ENCODE measurements at regions not wholly inside any gene's neighbourhood (a gene's known extent, or its start where the extent isn't known, plus 50 kb on each side); places are given as distances from the start of the nearest gene placed in this dataset.

DNA sequence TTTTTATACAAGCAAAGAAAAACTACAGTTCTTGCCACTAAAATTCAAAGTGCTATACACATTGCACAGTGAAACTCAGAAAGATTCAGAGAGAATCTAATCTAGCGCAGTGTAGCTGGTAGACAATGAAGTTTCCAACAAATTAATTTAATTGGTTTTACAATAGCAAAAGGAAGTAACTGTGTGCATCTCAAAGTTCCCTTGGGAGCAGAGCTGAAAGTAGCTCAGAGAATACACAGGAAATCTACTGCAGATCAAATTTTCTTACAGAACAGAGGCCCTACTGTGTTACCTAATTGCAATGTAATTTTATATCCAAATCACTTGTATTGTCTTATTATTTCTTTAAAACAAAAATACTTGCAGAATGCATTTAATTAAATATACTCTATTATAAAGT lies 1396.2 kb upstream of the TENM4 start:
- Histone ChIP-seq H3K36me3 (ENCODE audit: insufficient read depth, low read length) (no peaks in the 10 kb centered on the region), H3K4me1 (ENCODE audit: insufficient read depth, low read length) (no peaks in the 10 kb centered on the region), H3K9me3 (ENCODE audit: control insufficient read depth, insufficient read depth, low read length) (no peaks in the 10 kb centered on the region), H3K9ac (ENCODE audit: low read depth, low read length) (no peak overlapping the region)

DNA sequence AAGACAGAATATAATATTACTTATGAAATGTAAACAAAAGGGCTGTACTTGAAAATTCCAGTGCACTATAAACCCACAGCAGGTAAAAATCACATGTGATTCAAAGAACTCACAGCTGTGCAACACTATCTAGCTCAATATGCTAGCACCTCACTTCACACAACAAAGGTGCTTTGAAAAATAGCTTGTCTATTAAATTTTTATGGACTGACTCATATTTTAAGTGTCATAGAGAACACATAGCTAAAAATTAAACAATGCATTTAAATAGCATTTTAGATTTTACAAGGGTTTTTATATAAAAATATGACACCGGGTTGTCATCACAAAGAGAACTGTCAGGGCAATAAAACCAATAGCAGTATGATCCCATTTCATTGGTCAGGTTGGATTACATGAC lies 1390.5 kb upstream of the TENM4 start:
- H3K4me1 ChIP-seq (ENCODE audit: insufficient read depth, low read length), result no peaks in the 10 kb centered on the region
- H3K9ac ChIP-seq (ENCODE audit: low read depth, low read length), result no peak overlapping the region
- H3K36me3 ChIP-seq (ENCODE audit: insufficient read depth, low read length), result no peaks in the 10 kb centered on the region
- H3K9me3 ChIP-seq (ENCODE audit: control insufficient read depth, insufficient read depth, low read length), result no peaks in the 10 kb centered on the region

DNA sequence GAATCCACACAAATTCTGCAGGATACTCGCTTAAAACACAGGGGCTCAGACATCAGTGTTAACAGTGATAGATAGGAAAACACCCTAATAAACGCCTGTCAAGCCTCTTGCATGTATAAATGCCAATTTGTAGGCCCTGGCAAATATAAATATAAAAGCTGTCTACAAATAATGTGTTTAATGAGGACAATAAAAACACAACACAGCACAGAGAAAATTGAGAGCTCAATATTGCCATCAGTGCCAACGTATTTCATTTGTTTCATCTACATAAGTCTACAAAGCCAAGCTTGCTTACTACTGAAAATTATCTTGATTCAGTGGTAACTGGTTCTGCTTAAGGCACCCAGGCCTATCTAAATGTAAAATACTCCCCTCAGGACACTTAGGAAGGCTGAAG lies 1387.0 kb upstream of the TENM4 start:
- no peak overlapping the region for H3K9ac ChIP-seq (ENCODE audit: low read depth, low read length)
- H3K4me1 ChIP-seq (ENCODE audit: insufficient read depth, low read length), result no peaks in the 10 kb centered on the region
- H3K9me3 ChIP-seq (ENCODE audit: control insufficient read depth, insufficient read depth, low read length), result no peaks in the 10 kb centered on the region
- H3K36me3 ChIP-seq (ENCODE audit: insufficient read depth, low read length), result no peaks in the 10 kb centered on the region

DNA sequence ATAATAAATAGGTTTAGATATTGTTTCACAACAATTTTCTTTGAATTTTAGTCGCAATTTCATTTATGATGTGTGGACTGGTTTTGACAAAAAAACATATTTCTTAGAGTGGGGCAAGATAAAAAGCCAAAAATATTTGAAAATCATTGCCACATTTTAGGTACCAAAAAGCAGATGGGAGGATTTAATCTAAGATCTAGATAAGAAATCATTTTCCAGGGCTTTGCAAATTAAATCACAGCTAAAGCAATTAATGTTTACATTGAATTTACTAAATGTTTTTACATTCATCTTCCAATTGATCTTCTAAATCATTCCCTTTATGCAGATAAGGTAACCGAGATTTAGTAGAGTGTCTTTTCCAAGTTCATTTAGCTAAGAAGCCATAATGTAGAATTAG lies 1386.0 kb upstream of the TENM4 start:
- no peaks in the 10 kb centered on the region for H3K4me1 ChIP-seq (ENCODE audit: insufficient read depth, low read length)
- no peaks in the 10 kb centered on the region for H3K9me3 ChIP-seq (ENCODE audit: control insufficient read depth, insufficient read depth, low read length)
- no peaks in the 10 kb centered on the region for H3K36me3 ChIP-seq (ENCODE audit: insufficient read depth, low read length)
- no peak overlapping the region for H3K9ac ChIP-seq (ENCODE audit: low read depth, low read length)

DNA sequence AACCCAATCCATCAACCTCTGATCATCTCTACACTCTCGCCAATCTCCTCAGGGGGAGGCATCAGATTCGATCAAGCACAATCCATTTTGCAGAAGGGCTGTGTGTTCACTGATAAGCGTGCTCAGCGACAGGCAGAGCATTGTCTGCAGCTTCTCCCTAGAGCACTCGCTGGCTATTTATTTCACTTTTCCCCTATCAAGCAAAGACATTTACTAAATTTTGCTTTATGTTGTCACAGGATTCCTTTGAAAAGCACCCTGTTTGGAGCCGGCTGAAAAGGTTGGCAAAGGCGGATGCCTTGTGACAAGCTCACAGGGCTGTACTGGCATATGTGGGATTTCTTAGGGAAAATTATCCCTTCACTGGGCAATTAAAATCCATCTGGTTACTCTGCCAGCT lies 1381.5 kb upstream of the TENM4 start:
- no peaks in the 10 kb centered on the region for H3K9me3 ChIP-seq (ENCODE audit: control insufficient read depth, insufficient read depth, low read length)
- H3K4me1 ChIP-seq (ENCODE audit: insufficient read depth, low read length), result no peaks in the 10 kb centered on the region
- H3K36me3 ChIP-seq (ENCODE audit: insufficient read depth, low read length), result no peaks in the 10 kb centered on the region
- no peak overlapping the region for H3K9ac ChIP-seq (ENCODE audit: low read depth, low read length)

DNA sequence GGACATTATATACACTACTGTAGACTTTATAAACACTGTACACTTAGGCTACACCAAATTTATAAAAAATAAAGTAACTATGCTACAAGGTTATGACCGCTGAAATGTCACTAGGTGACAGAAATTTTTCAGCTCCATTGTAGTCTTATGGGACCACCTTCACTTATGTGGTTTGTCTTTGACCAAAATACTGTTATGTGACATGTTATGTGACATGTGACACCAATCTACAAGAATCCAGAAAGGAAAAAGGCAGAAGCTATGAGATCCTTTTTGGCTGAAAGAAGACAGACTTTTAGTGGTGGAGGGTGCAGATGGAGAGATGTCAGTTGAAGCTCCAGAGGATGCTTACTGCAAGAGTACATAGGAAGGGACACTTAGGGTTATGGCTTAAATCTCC lies 1378.4 kb upstream of the TENM4 start:
- Histone ChIP-seq H3K4me1 (ENCODE audit: insufficient read depth, low read length) (no peaks in the 10 kb centered on the region; the same call in 1 of the 2 replicates), H3K36me3 (ENCODE audit: insufficient read depth, low read length) (no peaks in the 10 kb centered on the region), H3K9me3 (ENCODE audit: control insufficient read depth, insufficient read depth, low read length) (no peaks in the 10 kb centered on the region), H3K9ac (ENCODE audit: low read depth, low read length) (no peak overlapping the region)

DNA sequence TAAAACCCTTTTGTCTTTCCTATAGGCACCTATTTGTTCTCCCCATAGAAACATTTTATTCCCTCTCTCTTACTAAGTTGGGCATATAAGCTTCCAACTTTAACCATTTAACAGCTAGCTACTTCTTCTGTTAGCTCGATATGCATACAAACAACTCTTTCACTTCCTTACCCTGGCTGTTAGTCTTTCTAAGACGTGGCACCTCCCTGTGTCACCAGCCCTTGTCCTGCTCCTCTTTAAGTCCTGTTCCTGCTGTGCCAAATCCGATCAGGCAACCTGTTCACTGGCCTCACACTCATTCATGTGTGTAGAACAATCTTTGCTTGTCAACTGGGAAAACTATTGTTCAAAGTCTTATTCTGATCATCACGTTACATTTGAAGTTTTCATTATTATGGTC lies 1376.1 kb upstream of the TENM4 start:
- Histone ChIP-seq H3K4me1 (ENCODE audit: insufficient read depth, low read length) (no peaks in the 10 kb centered on the region; the same call in 1 of the 2 replicates), H3K9me3 (ENCODE audit: control insufficient read depth, insufficient read depth, low read length) (no peaks in the 10 kb centered on the region), H3K36me3 (ENCODE audit: insufficient read depth, low read length) (no peaks in the 10 kb centered on the region), H3K9ac (ENCODE audit: low read depth, low read length) (no peak overlapping the region)

DNA sequence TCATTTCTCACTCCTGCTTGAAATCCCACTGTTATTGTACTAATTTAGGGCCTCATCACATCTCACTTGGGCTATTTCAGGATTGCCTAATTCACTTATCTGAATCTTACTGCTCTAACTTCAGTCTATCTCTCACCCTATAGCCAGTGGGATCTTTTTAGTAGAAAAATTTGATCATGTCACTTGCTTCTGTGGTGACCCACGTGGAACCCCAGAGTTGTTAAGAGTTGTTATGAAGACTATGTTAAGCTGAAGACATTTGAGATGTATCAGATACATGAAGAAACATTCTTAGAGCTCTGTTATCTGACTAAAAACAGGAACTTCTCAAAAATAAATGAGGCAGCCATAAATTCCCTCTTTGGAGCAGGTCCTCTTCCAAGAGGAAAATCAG lies 1375.6 kb upstream of the TENM4 start:
- no peaks in the 10 kb centered on the region; the same call in 1 of the 2 replicates for H3K4me1 ChIP-seq (ENCODE audit: insufficient read depth, low read length)
- H3K36me3 ChIP-seq (ENCODE audit: insufficient read depth, low read length), result no peaks in the 10 kb centered on the region
- H3K9ac ChIP-seq (ENCODE audit: low read depth, low read length), result no peak overlapping the region
- no peaks in the 10 kb centered on the region for H3K9me3 ChIP-seq (ENCODE audit: control insufficient read depth, insufficient read depth, low read length)

DNA sequence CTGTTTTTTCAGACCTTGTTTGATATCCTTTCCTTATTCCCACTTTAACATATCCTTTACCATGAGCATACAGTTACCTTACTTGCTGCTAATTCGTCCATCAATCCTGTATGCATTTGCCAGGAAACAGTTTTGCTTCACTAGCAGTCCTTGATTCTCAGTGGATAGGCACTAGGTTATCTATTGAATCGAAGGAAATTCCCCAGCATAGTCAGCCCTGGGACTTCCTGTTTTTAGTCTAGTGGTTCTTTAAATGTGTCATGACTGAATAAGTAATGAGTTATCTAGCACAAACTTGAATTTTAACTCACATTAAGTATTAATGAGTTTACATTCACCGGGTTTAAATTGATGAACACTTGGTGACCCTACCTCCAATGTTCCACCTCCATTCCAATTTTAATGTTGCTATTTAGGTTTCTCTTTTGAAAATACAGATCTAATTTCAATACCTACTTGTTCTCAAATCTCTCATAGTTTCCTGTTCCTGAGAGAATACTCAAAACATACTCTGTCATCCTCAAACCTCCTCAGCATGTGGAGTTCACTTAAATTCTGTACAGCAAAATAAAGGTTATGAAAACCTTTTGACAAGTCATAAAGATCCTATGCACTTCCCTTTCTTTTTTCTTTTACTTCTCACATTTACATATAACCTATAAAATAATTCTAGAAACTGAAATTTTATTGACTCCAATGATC lies 1375.1 kb upstream of the TENM4 start:
- no peaks in the 10 kb centered on the region for H3K9me3 ChIP-seq (ENCODE audit: control insufficient read depth, insufficient read depth, low read length)
- H3K4me1 ChIP-seq (ENCODE audit: insufficient read depth, low read length), result no peaks in the 10 kb centered on the region; the same call in 1 of the 2 replicates
- no peak overlapping the region for H3K9ac ChIP-seq (ENCODE audit: low read depth, low read length)
- no peaks in the 10 kb centered on the region for H3K36me3 ChIP-seq (ENCODE audit: insufficient read depth, low read length)

DNA sequence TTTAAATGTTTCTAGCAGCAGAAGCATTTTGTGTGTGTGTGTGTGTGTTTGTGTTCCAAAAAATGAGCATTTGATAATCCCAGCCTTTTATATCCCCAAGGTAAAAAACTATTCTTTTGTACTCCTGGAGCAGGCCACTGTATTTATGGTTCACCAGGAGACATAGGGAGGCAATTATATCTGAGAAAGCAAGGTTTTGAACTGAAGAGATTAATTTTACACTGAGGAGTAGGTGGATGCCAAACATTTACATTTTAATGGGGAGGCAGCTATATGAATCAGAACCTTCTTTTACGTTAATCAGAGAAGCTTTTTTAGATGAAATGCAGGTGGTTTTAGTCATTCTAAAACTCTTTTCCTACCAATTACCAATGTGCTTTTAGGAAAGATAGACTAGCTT lies 1374.0 kb upstream of the TENM4 start:
- no peak overlapping the region for H3K9ac ChIP-seq (ENCODE audit: low read depth, low read length)
- no peaks in the 10 kb centered on the region; the same call in 1 of the 2 replicates for H3K4me1 ChIP-seq (ENCODE audit: insufficient read depth, low read length)
- H3K36me3 ChIP-seq (ENCODE audit: insufficient read depth, low read length), result no peaks in the 10 kb centered on the region
- no peaks in the 10 kb centered on the region for H3K9me3 ChIP-seq (ENCODE audit: control insufficient read depth, insufficient read depth, low read length)

DNA sequence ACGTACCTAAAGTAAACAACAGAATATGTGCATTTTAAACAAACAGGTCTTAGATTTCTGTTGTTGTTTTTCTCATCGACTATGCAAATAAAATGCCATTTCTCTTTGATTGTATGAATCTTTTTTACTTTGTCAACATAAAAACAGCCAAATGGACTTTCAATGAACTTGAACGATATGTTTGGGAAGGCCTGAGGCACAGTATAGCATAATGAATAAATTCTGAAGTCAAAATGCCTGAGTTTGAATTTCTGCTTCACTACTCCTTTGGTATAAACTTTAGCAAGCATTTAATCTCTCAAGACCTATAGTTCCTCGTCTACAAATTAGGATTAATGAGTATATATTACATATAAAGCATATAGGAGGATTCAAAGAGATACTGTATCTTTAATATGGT lies 1369.9 kb upstream of the TENM4 start:
- no peak overlapping the region for H3K9ac ChIP-seq (ENCODE audit: low read depth, low read length)
- H3K9me3 ChIP-seq (ENCODE audit: control insufficient read depth, insufficient read depth, low read length), result no peaks in the 10 kb centered on the region
- H3K36me3 ChIP-seq (ENCODE audit: insufficient read depth, low read length), result no peaks in the 10 kb centered on the region
- no peaks in the 10 kb centered on the region; the same call in 1 of the 2 replicates for H3K4me1 ChIP-seq (ENCODE audit: insufficient read depth, low read length)

DNA sequence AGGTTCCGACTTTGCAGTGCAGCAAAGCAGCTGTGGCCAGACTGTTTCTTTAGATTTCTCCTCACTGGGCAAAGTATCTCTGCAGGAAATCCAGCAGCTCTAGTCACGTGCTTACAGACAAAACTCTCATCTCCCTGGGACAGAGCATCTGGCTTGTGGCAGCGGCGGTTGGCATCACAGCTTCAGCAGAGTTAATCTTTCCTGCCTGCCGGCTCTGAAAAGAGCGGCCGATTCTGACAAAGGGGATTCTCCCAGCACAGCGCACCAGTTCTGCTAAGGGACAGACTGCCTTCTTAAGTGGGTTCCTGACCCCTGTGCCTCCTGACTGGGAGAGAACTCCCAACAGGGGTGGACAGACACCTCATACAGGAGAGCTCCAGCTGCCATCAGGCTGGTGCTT lies 1357.3 kb upstream of the TENM4 start:
- H3K36me3 ChIP-seq (ENCODE audit: insufficient read depth, low read length), result no peaks in the 10 kb centered on the region
- H3K4me1 ChIP-seq (ENCODE audit: insufficient read depth, low read length), result no peaks in the 10 kb centered on the region
- no peaks in the 10 kb centered on the region for H3K9me3 ChIP-seq (ENCODE audit: control insufficient read depth, insufficient read depth, low read length)
- no peak overlapping the region for H3K9ac ChIP-seq (ENCODE audit: low read depth, low read length)

DNA sequence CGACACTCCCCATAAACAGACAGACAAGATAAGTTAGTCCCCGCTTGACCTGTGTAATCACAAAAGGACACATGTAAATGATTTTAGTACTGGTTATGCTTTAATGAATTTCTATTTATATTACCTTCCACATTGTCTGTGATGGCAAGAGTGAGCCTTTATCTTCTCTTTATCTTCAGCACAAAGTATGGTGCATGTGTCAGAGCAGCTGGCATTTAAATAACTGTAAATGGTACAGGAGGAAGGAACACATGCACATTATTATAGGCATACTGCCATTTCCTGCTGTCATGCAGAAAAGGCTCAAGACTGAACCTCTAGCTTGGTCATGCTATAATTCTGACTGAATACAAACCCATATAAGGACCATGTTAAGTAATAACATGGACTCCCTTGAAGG lies 1342.7 kb upstream of the TENM4 start:
- Histone ChIP-seq H3K9me3 (ENCODE audit: control insufficient read depth, insufficient read depth, low read length) (no peaks in the 10 kb centered on the region), H3K4me1 (ENCODE audit: insufficient read depth, low read length) (peaks cover 7% of the 10 kb centered on the region; the same call in 1 of the 2 replicates), H3K36me3 (ENCODE audit: insufficient read depth, low read length) (no peaks in the 10 kb centered on the region), H3K9ac (ENCODE audit: low read depth, low read length) (no peak overlapping the region)

DNA sequence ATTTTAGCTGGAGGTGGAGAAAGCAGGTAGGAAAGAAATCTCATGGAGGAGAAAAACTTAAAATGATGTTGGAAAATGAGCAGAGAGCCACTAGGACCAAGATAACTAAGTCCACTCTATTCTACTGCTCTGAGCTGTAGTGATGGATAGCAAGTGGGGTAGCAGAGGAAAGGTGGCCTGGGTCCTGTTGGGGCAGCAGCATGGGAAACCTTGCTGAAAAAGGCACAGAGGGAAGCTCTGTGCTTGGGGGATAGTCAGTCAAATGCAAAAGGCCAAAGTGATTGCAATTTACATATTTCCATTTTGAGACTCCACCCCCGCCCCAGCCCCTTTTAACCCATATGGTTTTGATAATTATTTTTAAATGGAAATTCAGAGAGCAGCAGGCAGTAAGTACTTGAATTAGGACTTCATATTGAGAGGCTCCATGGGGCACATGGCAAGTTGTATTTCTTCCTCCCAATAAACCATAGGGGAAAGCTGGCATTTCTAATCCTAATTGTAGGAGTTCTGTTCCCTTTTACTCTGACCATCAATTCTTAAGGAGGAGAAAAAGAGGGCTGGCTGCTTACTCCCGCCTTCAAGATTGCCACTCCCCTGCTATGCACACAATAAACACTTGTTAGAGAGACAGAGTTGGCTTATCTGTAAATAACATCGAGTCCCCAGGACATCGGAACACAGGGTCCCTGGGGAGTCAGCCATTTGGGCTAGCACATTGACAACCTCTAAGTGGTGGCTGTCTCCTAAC lies 1341.5 kb upstream of the TENM4 start:
- Histone ChIP-seq H3K9ac (ENCODE audit: low read depth, low read length) (no peak overlapping the region), H3K9me3 (ENCODE audit: control insufficient read depth, insufficient read depth, low read length) (no peaks in the 10 kb centered on the region), H3K36me3 (ENCODE audit: insufficient read depth, low read length) (no peaks in the 10 kb centered on the region), H3K4me1 (ENCODE audit: insufficient read depth, low read length) (peaks cover 7% of the 10 kb centered on the region; the same call in 1 of the 2 replicates)

Data from ES-I3 (cell line).